ENCODE measurements at regions not wholly inside any gene's neighbourhood (a gene's known extent, or its start where the extent isn't known, plus 50 kb on each side); places are given as distances from the start of the nearest gene placed in this dataset.
"Not testable (repeated sequence)": the region's sequence is repeated elsewhere in the genome, so short reads cannot be mapped to it uniquely, and the experiment has no call there.

- no peak for DNase-seq (ENCODE audit: low read depth)
Measured at GRCh38 chr22:47625531-47626427, 863.3 kb downstream of the TBC1D22A start.

- no peak for DNase-seq (ENCODE audit: low read depth)
Measured at GRCh38 chr22:47625013-47625385, 862.5 kb downstream of the TBC1D22A start.

GRCh38 chr22:47624252-47625012 is 862.0 kb downstream of the TBC1D22A start:
- DNase-seq (ENCODE audit: low read depth), result no peak

GRCh38 chr22:47623763-47624148 is 861.3 kb downstream of the TBC1D22A start:
- no peak for DNase-seq (ENCODE audit: low read depth)

GRCh38 chr22:47623066-47623762 is 860.8 kb downstream of the TBC1D22A start:
- no peak for DNase-seq (ENCODE audit: low read depth)

- no peak for DNase-seq (ENCODE audit: low read depth)
Measured at GRCh38 chr22:47622541-47622940, 860.1 kb downstream of the TBC1D22A start.

GRCh38 chr22:47621253-47621652 is 858.8 kb downstream of the TBC1D22A start:
- DNase-seq (ENCODE audit: low read depth), result no peak

GRCh38 chr22:47620391-47620790 is 857.9 kb downstream of the TBC1D22A start:
- DNase-seq (ENCODE audit: low read depth), result no peak

GRCh38 chr22:47619631-47620030 is 857.2 kb downstream of the TBC1D22A start:
- DNase-seq (ENCODE audit: low read depth), result no peak

GRCh38 chr22:47618180-47619010 is 855.9 kb downstream of the TBC1D22A start:
- DNase-seq (ENCODE audit: low read depth), result no peak

GRCh38 chr22:47617186-47617585 is 854.7 kb downstream of the TBC1D22A start:
- DNase-seq (ENCODE audit: low read depth), result no peak

- DNase-seq (ENCODE audit: low read depth), result no peak
Measured at GRCh38 chr22:47616396-47617020, 854.1 kb downstream of the TBC1D22A start.

GRCh38 chr22:47615051-47615450 is 852.6 kb downstream of the TBC1D22A start:
- DNase-seq (ENCODE audit: low read depth), result no peak

- no peak for DNase-seq (ENCODE audit: low read depth)
Measured at GRCh38 chr22:47613606-47614350, 851.3 kb downstream of the TBC1D22A start.

GRCh38 chr22:47613181-47613580 is 850.7 kb downstream of the TBC1D22A start:
- not testable (repeated sequence) for DNase-seq (ENCODE audit: low read depth)

- no peak for DNase-seq (ENCODE audit: low read depth)
Measured at GRCh38 chr22:47612311-47612910, 850.0 kb downstream of the TBC1D22A start.

GRCh38 chr22:47610764-47611163 is 848.3 kb downstream of the TBC1D22A start:
- DNase-seq (ENCODE audit: low read depth), result no peak

GRCh38 chr22:47610281-47610680 is 847.8 kb downstream of the TBC1D22A start:
- DNase-seq (ENCODE audit: low read depth), result no peak

GRCh38 chr22:47609653-47610052 is 847.2 kb downstream of the TBC1D22A start:
- no peak for DNase-seq (ENCODE audit: low read depth)
